IMR-90 (cell line): ENCODE measurements at regions not wholly inside any gene's neighbourhood (a gene's known extent, or its start where the extent isn't known, plus 50 kb on each side); places are given as distances from the start of the nearest gene placed in this dataset.

Source experiments
- ATAC-seq: fragments of 200-7000 bp; cut with Tn5 transposase; 2 replicates; pipeline ENCODE4 v1.9.1; 2020; ENCODE audit warnings: low read depth, mild to moderate bottlenecking, moderate library complexity
- BruUV-seq: library from RNA; stranded (reverse); fragments of 400-500 nt; replicated peaks from 2 replicates; lab custom pipeline; 2021; lab: Mats Ljungman, UMichigan
- CTCF ChIA-PET: fragments of 300-600 bp; formaldehyde crosslinking; extraction: SDS; loops from one replicate; lab custom pipeline; 2021; ENCODE audit warnings: antibody characterized with exemption; lab: Yijun Ruan, JAX
- POLR2A ChIA-PET: fragments of 300-600 bp; sonication (Branson Sonifier 250); formaldehyde crosslinking; loops from one replicate; lab custom pipeline; 2022; ENCODE audit warnings: antibody characterized with exemption; ENCODE audit not compliant: unreplicated experiment; lab: Charles Lee
- DNase-seq: peaks from one replicate; pipeline ENCODE4 v3.0.0; 2013
- H2AFZ ChIP-seq: replicated peaks from 2 replicates; pipeline ENCODE3; 2013; ENCODE audit warnings: low read length, mild to moderate bottlenecking; ENCODE audit not compliant: poor library complexity
- H2AK5ac ChIP-seq: 2 replicates; pipeline ENCODE4 v1.6.1; 2013; ENCODE audit warnings: low read depth, low read length, inconsistent platforms
- H2AK9ac ChIP-seq: replicated peaks from 2 replicates; pipeline ENCODE3; 2013; ENCODE audit warnings: mild to moderate bottlenecking, low read depth, low read length, moderate library complexity; ENCODE audit not compliant: poor library complexity
- H2BK120ac ChIP-seq: 2 replicates; pipeline ENCODE4 v1.6.1; 2013; ENCODE audit warnings: low read depth, low read length, inconsistent platforms
- H2BK15ac ChIP-seq: 3 replicates; pipeline ENCODE4 v1.6.1; 2013; ENCODE audit warnings: low read depth, low read length, inconsistent platforms
- H2BK20ac ChIP-seq: 2 replicates; pipeline ENCODE4 v1.6.1; 2013; ENCODE audit warnings: low read depth, mild to moderate bottlenecking, inconsistent platforms, low read length, moderate library complexity
- H2BK5ac ChIP-seq: 2 replicates; pipeline ENCODE4 v1.6.1; 2013; ENCODE audit warnings: mild to moderate bottlenecking, low read depth, low read length, inconsistent platforms; ENCODE audit not compliant: poor library complexity, severe bottlenecking
- H3K14ac ChIP-seq: replicated peaks from 2 replicates; pipeline ENCODE4 v1.6.1; 2013; ENCODE audit warnings: low read depth, low read length, inconsistent platforms
- H3K18ac ChIP-seq: 2 replicates; pipeline ENCODE4 v1.6.1; 2013; ENCODE audit warnings: low read depth, low read length, control low read depth
- H3K23ac ChIP-seq: 2 replicates; pipeline ENCODE4 v1.6.1; 2013; ENCODE audit warnings: low read depth, low read length, inconsistent platforms
- H3K27ac ChIP-seq: 2 replicates; pipeline ENCODE4 v1.5.1; 2013; ENCODE audit warnings: mild to moderate bottlenecking, control low read depth, low read length; ENCODE audit not compliant: insufficient read depth
- H3K27me3 ChIP-seq: 2 replicates; pipeline ENCODE4 v1.6.1; 2013; ENCODE audit warnings: low read length; ENCODE audit not compliant: control insufficient read depth, insufficient read depth
- H3K36me3 ChIP-seq: 2 replicates; pipeline ENCODE4 v1.6.1; 2013; ENCODE audit warnings: low read length, mixed read lengths; ENCODE audit not compliant: control insufficient read depth, insufficient read depth
- H3K4ac ChIP-seq: 2 replicates; pipeline ENCODE4 v1.6.1; 2013; ENCODE audit warnings: low read depth, low read length, inconsistent platforms
- H3K4me1 ChIP-seq: 2 replicates; pipeline ENCODE4 v1.6.1; 2013; ENCODE audit warnings: low read length, mixed read lengths; ENCODE audit not compliant: control insufficient read depth, insufficient read depth
- H3K4me2 ChIP-seq: 2 replicates; pipeline ENCODE4 v1.6.1; 2013; ENCODE audit warnings: low read depth, mild to moderate bottlenecking, control low read depth, low read length, moderate library complexity
- H3K4me3 ChIP-seq: 2 replicates; pipeline ENCODE4 v1.5.1; 2013; ENCODE audit warnings: low read depth, mild to moderate bottlenecking, control low read depth, low read length, moderate library complexity; ENCODE audit not compliant: insufficient read depth
- H3K56ac ChIP-seq: 2 replicates; pipeline ENCODE4 v1.6.1; 2013; ENCODE audit warnings: low read length, inconsistent platforms; ENCODE audit not compliant: insufficient read depth; ENCODE audit errors: extremely low read depth
- H3K79me1 ChIP-seq, 2 experiments: 2 replicates each; pipeline ENCODE4 v1.6.1; 2013; ENCODE audit warnings: low read length in 2 of 2, inconsistent platforms in 1 of 2, low read depth in 1 of 2
- H3K9ac ChIP-seq: 2 replicates; pipeline ENCODE4 v1.6.1; 2013; ENCODE audit warnings: low read depth, low read length, control low read depth
- H3K9me1 ChIP-seq: 2 replicates; pipeline ENCODE4 v1.6.1; 2013; ENCODE audit warnings: low read length, inconsistent platforms; ENCODE audit not compliant: insufficient read depth
- H3K9me3 ChIP-seq: 2 replicates; pipeline ENCODE4 v1.6.1; 2013; ENCODE audit warnings: low read length; ENCODE audit not compliant: control insufficient read depth, insufficient read depth
- H4K20me1 ChIP-seq: 2 replicates; pipeline ENCODE4 v1.6.1; 2013; ENCODE audit warnings: low read length, inconsistent platforms; ENCODE audit not compliant: insufficient read depth
- H4K5ac ChIP-seq: 2 replicates; pipeline ENCODE4 v1.6.1; 2013; ENCODE audit warnings: mild to moderate bottlenecking, low read depth, low read length, control low read depth
- H4K8ac ChIP-seq, 2 experiments: 2 replicates each; pipeline ENCODE4 v1.6.1; 2013; ENCODE audit warnings: low read depth in 2 of 2, low read length in 2 of 2, control low read depth in 1 of 2, inconsistent platforms in 1 of 2
- H4K91ac ChIP-seq: 2 replicates; pipeline ENCODE4 v1.6.1; 2013; ENCODE audit warnings: low read depth, low read length, inconsistent platforms; ENCODE audit not compliant: insufficient read depth
- BHLHE40 ChIP-seq: fragments of 150-350 bp; IDR thresholded peaks from 2 replicates; pipeline ENCODE4 v1.6.1; 2016; ENCODE audit warnings: mild to moderate bottlenecking, low read depth, low read length
- CHD1 ChIP-seq: IDR thresholded peaks from 2 replicates; pipeline ENCODE4 v1.6.1; 2012; ENCODE audit warnings: low read depth, low read length, improper control_type of control experiment
- FOS ChIP-seq: fragments of 150-350 bp; IDR thresholded peaks from 2 replicates; pipeline ENCODE4 v1.6.1; 2016; ENCODE audit warnings: low read depth, low read length
- MAFK ChIP-seq: IDR thresholded peaks from 2 replicates; pipeline ENCODE4 v1.6.1; 2012; ENCODE audit warnings: low read depth, low read length, improper control_type of control experiment
- MXI1 ChIP-seq: IDR thresholded peaks from 2 replicates; pipeline ENCODE4 v1.6.1; 2012; ENCODE audit warnings: low read depth, mild to moderate bottlenecking, low read length, moderate library complexity, borderline replicate concordance
- NFE2L2 ChIP-seq: fragments of 150-350 bp; IDR thresholded peaks from 2 replicates; pipeline ENCODE4 v1.6.1; 2016; ENCODE audit warnings: low read depth, mild to moderate bottlenecking, low read length
- RAD21 ChIP-seq: IDR thresholded peaks from 2 replicates; pipeline ENCODE4 v1.6.1; 2012; ENCODE audit warnings: low read length, improper control_type of control experiment
- WGBS, 2 experiments: methylation state at CpG; one replicate each; pipeline versions ENCODE4 v1.1.5 to v1.1.7; 2013; ENCODE audit warnings: missing lambda C conversion rate in 2 of 2; ENCODE audit not compliant: insufficient read length in 1 of 2; ENCODE audit errors: extremely low coverage in 2 of 2; 5-methylcytosine and 5-hydroxymethylcytosine counted together
- dilution Hi-C: fragments of 300-500 bp; cut with HindIII; formaldehyde crosslinking; loops from one replicate; pipeline ENCODE4 v1.14.3; 2018; ENCODE audit warnings: low sequenced_read_pairs; ENCODE audit not compliant: unreplicated experiment
- in situ Hi-C: fragments of 300-500 bp; cut with MboI; formaldehyde crosslinking; loops from 3 replicates; pipeline ENCODE4 v1.14.3; 2019; ENCODE audit warnings: low sequenced_read_pairs, inconsistent platforms, mixed read lengths
- intact Hi-C: fragments of 100-400 bp; cut with micrococcal nuclease; formaldehyde crosslinking; loops from 2 replicates; pipeline ENCODE4 v1.10.0; 2022
- TF ChIP-seq, protein P1 (sequence below): fragments of 150-350 bp; IDR thresholded peaks from 2 replicates; pipeline ENCODE4 v1.6.1; 2017; ENCODE audit warnings: mild to moderate bottlenecking, antibody characterized with exemption, low read length, low read depth

DNA sequence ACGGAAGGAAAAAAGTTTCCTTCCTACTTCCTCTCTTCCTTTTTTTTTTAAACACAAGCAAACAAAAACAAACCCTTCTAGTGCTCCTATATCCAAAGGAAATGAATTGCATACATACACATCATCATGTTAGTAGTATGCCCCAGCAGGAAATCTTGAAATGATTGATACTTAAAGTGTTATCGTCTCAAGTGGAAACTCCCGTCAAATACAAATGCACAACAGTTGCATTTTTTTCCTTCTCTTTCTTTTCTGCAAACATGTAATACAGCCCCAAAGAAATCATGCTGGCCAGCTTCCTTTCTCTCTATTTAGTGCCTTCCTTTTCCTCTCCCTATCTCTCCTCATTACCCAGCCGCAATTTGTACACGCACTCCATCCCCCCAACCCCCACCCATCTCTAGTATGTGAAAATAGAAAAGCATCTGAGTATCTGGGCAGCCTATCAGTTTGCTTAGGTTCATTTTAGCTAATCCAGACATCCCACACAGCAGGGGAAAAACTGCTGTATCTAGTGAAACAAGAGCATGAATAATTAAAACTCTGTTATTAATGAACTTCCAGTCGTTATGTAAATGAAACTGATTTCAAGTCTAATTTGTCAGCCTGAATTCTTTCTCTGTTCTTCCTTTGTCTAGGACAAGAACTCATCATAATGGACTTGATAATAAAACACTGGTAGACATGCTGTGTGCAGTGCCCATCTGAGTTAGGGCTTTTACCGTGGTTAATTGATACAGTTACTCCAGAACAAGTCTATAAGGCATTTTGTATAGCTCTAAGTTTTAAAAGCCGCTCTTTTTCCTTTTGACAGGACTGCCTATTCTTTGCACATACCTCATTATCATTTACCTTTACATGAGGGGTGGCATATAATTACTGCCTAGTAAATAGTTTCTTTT is 336.5 kb upstream of the ADGRL2 start:
- Histone ChIP-seq H3K4me3 (no peak overlapping the region), H3K14ac (no peak overlapping the region), H2AK9ac (no peak overlapping the region), H3K36me3 (no peaks in the 10 kb centered on the region), H2BK20ac (no peak overlapping the region), H2BK15ac (no peak overlapping the region), H3K56ac (no peak overlapping the region), H3K4me2 (no peak overlapping the region), H2BK5ac (no peak overlapping the region), H3K27ac (no peak overlapping the region), H2AK5ac (no peak overlapping the region), H2BK120ac (no peak overlapping the region), H3K23ac (no peak overlapping the region), H4K8ac (no peak overlapping the region), H3K27me3 (no peaks in the 10 kb centered on the region), H3K9me1 (no peaks in the 10 kb centered on the region), H3K9ac (no peak overlapping the region), H3K18ac (no peak overlapping the region), H3K79me1 (no peaks in the 10 kb centered on the region), H3K9me3 (no peaks in the 10 kb centered on the region), H4K20me1 (no peaks in the 10 kb centered on the region), H2AFZ (no peak overlapping the region), H3K4me1 (no peaks in the 10 kb centered on the region), H4K91ac (no peak overlapping the region), H4K5ac (no peak overlapping the region), H3K4ac (no peak overlapping the region)
- ATAC-seq (no peak), DNase-seq (no peak)
- intact Hi-C loops (no loop called here), in situ Hi-C loops (no loop called here), dilution Hi-C loops (no loop called here)
- CTCF ChIA-PET: no interaction called here
- WGBS, 2 experiments: no CpG with 5 or more reads among the region's 8 CpGs
- BruUV-seq: no TSS peak
- POLR2A ChIA-PET: no interaction called here
- TF ChIP-seq, protein P1, sequence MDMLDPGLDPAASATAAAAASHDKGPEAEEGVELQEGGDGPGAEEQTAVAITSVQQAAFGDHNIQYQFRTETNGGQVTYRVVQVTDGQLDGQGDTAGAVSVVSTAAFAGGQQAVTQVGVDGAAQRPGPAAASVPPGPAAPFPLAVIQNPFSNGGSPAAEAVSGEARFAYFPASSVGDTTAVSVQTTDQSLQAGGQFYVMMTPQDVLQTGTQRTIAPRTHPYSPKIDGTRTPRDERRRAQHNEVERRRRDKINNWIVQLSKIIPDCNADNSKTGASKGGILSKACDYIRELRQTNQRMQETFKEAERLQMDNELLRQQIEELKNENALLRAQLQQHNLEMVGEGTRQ: no peak
- TF ChIP-seq CHD1 (no peak), BHLHE40 (no peak), RAD21 (no peak), FOS (no peak), NFE2L2 (no peak), MAFK (no peak), MXI1 (no peak)
